Ovary (tissue), 7 donors: ENCODE measurements at regions not wholly inside any gene's neighbourhood (a gene's known extent, or its start where the extent isn't known, plus 50 kb on each side); places are given as distances from the start of the nearest gene placed in this dataset.

ENCODE experiments used
- DNase-seq, 5 donors: peaks; one replicate each; pipeline ENCODE4 v3.0.0-alpha.2; 2019 to 2020
- H3K27ac ChIP-seq, 2 donors: fragments of 200-600 bp; one replicate each; pipeline versions ENCODE4 v1.5.1 to v1.8.0; 2019 to 2022
- H3K27me3 ChIP-seq: fragments of 200-600 bp; one replicate; pipeline ENCODE4 v1.8.0; 2022
- H3K36me3 ChIP-seq: fragments of 200-600 bp; sonication (generic); one replicate; pipeline ENCODE4 v1.5.1; 2019
- H3K4me1 ChIP-seq: one replicate; pipeline ENCODE4 v1.8.1; 2013; ENCODE audit warnings: mild to moderate bottlenecking, moderate library complexity; ENCODE audit not compliant: insufficient read depth
- H3K4me3 ChIP-seq: fragments of 200-600 bp; sonication (generic); one replicate; pipeline ENCODE4 v1.5.1; 2017
- H3K9me3 ChIP-seq, 2 donors: fragments of 200-600 bp in 1 of 2; sonication (generic) in 1 of 2; one replicate each; pipeline versions ENCODE4 v1.5.1 to v1.8.1; 2013 to 2019; ENCODE audit warnings: mild to moderate bottlenecking in 1 of 2, moderate library complexity in 1 of 2
- EP300 ChIP-seq: sonication (generic); formaldehyde crosslinking; IDR thresholded peaks from one replicate; pipeline ENCODE4 v1.6.1; 2017; ENCODE audit warnings: antibody characterized with exemption
- POLR2A ChIP-seq: fragments of 450-650 bp; IDR thresholded peaks from one replicate; pipeline ENCODE4 v1.6.1; 2017; ENCODE audit warnings: antibody characterized with exemption, mild to moderate bottlenecking, moderate library complexity
- WGBS, 3 donors: extraction: QIAGEN DNeasy Blood & Tissue Kit in 1 of 3; methylation state at CpG; one replicate each; pipeline versions ENCODE4 v1.1.5 to v1.1.7; 2013 to 2017; 5-methylcytosine and 5-hydroxymethylcytosine counted together
- intact Hi-C, 4 donors: fragments of 100-400 bp; cut with DNase I; formaldehyde crosslinking; loops; one replicate each; pipeline versions ENCODE4 v1.11.0 to v1.15.1; 2022 to 2023
- TF ChIP-seq, protein P1 (sequence below), 3 donors: fragments of 450-650 bp in 2 of 3; fragments of 200-600 bp in 1 of 3; IDR thresholded peaks; one replicate each; pipeline versions ENCODE4 v1.5.1 to v1.8.0; 2016 to 2022; ENCODE audit warnings: antibody characterized with exemption in 3 of 3, mild to moderate bottlenecking in 1 of 3
- donor health status: DM: no; HTN: no; CAD: no; lungs with moderate emphysema.
- donor health status: DM: no; HTN: no; CAD: no.
- donor health status: Bipolar disorder and iron deficiency.
- donor health status: DM: no; HTN: no; CAD: no.
- donor health status: DM: yes; HTN: yes; CAD: no.

DNA sequence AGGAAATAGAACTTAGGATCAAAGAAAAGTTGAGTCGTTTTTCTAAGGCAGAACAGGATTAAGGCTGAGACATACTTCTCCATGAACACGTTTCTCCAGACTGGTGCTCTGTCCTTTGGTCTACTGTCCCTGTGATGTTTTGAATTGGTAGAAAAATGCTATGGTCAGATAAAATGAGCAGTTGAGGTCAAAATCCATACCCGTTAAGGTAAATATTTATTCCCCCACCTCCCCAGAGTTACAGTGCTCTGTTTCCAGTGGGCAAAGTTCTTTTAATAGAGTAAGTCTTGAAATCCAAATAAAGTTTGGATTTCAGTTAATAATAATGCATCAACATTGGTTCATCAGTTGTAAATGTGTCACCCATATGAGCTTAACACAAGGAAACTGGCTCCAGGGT lies 74.5 kb downstream of the PTHLH start:
- no peak for TF ChIP-seq POLR2A
- TF ChIP-seq, protein P1, sequence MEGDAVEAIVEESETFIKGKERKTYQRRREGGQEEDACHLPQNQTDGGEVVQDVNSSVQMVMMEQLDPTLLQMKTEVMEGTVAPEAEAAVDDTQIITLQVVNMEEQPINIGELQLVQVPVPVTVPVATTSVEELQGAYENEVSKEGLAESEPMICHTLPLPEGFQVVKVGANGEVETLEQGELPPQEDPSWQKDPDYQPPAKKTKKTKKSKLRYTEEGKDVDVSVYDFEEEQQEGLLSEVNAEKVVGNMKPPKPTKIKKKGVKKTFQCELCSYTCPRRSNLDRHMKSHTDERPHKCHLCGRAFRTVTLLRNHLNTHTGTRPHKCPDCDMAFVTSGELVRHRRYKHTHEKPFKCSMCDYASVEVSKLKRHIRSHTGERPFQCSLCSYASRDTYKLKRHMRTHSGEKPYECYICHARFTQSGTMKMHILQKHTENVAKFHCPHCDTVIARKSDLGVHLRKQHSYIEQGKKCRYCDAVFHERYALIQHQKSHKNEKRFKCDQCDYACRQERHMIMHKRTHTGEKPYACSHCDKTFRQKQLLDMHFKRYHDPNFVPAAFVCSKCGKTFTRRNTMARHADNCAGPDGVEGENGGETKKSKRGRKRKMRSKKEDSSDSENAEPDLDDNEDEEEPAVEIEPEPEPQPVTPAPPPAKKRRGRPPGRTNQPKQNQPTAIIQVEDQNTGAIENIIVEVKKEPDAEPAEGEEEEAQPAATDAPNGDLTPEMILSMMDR (IDR thresholded peaks at IDR 0.05) = no peak
- Histone ChIP-seq H3K4me3 (no peak overlapping the region), H3K9me3 (no peaks in the 10 kb centered on the region), H3K36me3 (no peaks in the 10 kb centered on the region), H3K27me3 (no peaks in the 10 kb centered on the region), H3K4me1 (no peaks in the 10 kb centered on the region), H3K27ac (no peak overlapping the region)
- intact Hi-C loops = no loop called here
- WGBS, 3 donors = 73 to 80% (median 74%) methylated on average over 3 of the region's 3 CpGs
- no peak for DNase-seq

DNA sequence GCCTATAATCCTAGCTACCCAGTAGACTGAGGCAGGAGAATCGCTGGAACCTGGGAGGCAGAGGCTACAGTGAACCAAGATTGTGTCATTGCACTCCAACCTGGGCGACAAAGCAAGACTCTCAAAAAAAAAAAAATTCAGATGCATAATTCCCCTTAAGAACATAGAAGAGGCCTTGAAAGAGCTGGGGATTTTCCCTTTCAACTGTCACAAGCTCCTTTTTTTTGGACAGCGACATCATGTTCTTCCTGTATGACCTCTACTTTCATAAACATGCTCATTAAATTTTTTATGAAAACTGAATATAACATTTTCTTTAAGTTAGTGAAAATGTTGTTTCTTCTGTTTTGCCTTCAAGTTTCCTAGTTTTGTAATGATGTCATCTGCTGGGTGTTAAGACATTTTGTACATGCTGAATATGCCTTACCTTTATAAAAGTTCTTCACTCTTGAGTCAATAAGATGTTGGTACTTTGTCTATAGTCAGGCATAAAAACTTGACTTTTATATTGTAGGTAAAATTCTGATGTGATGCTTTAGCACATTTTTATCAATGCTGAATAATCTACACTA lies 76.0 kb downstream of the PTHLH start:
- Histone ChIP-seq H3K9me3 (no peaks in the 10 kb centered on the region), H3K4me3 (no peak overlapping the region), H3K4me1 (no peaks in the 10 kb centered on the region), H3K36me3 (no peaks in the 10 kb centered on the region), H3K27ac (no peak overlapping the region), H3K27me3 (no peaks in the 10 kb centered on the region)
- DNase-seq = no peak
- intact Hi-C loops = no loop called here
- 83 to 89% (median 87%) methylated on average over 3 of the region's 3 CpGs for whole genome bisulfite sequencing, 3 donors
- TF ChIP-seq, protein P1 (IDR thresholded peaks at IDR 0.05) = no peak
- no peak for TF ChIP-seq POLR2A
- no peak for TF ChIP-seq EP300

DNA sequence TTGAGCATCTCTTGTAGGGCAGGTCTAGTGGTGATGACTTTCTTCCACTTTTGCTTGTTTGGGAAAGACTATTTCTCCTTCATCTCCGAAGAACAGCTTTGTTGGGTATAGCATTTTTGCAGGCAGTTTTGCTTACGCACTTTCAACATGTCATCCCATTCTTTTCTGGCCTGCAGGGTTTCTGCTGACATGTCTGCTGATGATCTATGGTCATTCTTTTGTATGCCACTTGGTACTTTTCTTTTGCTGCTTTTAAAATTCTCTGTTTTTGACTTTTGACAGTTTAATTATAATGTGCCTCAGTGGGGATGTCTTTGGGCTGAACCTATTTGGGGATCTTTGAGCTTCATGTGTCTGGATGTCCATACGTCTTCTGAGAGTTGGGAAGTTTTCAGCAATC lies 78.2 kb downstream of the PTHLH start:
- no peak for DNase-seq
- 77 to 95% (median 92%) methylated on average over 3 of the region's 3 CpGs for WGBS, 3 donors
- Histone ChIP-seq H3K4me1 (no peaks in the 10 kb centered on the region), H3K36me3 (no peaks in the 10 kb centered on the region), H3K27me3 (no peaks in the 10 kb centered on the region), H3K9me3 (no peaks in the 10 kb centered on the region), H3K27ac (no peak overlapping the region), H3K4me3 (no peak overlapping the region)
- no peak for TF ChIP-seq EP300
- TF ChIP-seq, protein P1 (IDR thresholded peaks at IDR 0.05) = no peak
- no peak for TF ChIP-seq POLR2A
- intact Hi-C loops = no loop called here

DNA sequence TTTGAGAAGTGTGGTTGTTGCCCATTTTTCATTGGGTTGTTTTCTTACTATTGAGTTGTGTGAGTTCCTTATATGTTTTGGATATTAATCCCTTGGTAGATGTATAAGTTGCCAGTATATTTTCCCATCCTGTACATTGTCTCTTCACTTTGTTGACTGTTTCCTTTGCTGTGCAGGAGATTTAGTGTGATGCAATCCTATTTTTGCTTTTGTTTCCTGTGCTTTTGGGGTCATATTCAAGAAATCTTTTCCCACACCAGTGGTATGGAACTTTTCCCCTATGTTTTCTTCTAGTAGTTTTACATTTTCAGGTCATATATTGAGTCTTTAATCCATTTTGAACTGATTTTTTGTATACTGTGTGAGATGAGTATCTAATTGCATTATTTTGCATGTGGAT lies 92.8 kb downstream of the PTHLH start:
- H3K27me3 ChIP-seq = no peaks in the 10 kb centered on the region
- intact Hi-C loops = no loop called here
- no peak for DNase-seq
- no peak overlapping the region for H3K27ac ChIP-seq
- H3K4me3 ChIP-seq = no peak overlapping the region
- H3K36me3 ChIP-seq = no peaks in the 10 kb centered on the region
- TF ChIP-seq EP300 (no peak), POLR2A (no peak)
- TF ChIP-seq, protein P1 (IDR thresholded peaks at IDR 0.05) = no peak
- no peaks in the 10 kb centered on the region for H3K9me3 ChIP-seq
- H3K4me1 ChIP-seq = no peaks in the 10 kb centered on the region
